Stimulated activated CD4-positive, alpha-beta T cell treated with anti-CD3 and anti-CD28 coated beads, TNF-alpha, amount 100 ng/mL, for 4 hours (primary cell): ENCODE measurements at regions not wholly inside any gene's neighbourhood (a gene's known extent, or its start where the extent isn't known, plus 50 kb on each side); places are given as distances from the start of the nearest gene placed in this dataset.
"Not testable (repeated sequence)": the region's sequence is repeated elsewhere in the genome, so short reads cannot be mapped to it uniquely, and the experiment has no call there.

Source experiments
- DNase-seq, 3 experiments: peaks; one replicate each; pipeline ENCODE4 v3.0.0-alpha.2; 2020; ENCODE audit warnings: low read depth in 3 of 3

DNA sequence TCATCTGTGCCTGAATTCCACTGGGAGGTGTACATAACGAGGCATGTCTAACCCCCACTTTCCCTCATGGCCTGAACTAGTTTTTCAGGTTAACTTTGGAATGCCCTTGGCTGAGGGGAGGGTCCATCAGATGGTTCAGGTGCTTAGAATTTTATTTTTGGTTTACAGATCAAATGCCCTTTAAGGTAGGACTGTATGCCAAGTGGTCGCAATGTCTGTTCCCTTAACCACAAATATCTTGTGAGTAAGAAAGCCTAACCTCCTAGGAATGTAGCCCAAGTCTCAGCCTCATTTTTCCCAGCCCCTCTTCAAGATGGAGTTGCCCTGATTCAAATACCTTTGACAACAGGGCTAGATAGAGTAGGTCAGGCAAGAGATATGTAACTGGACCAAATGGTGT, 78.4 kb downstream of the RNASET2 start:
- DNase-seq = no peak

DNA sequence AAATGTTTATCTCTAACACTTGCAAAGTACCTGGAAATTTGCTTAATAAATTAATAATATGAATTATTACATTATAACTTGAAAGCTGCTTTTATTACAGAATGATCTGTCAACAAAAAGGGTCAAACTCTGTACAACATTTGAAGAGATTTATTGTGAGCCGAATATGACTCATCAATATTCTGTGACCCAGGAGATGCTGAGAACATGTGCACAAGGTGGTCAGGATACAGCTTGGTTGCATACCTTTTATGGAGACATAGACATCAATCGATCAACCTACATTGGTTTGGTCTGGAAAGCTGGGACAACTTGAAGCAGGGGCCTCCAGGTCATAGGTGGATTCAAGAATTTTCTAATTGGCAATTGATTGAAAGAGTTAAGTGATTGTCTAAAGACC, 79.0 kb downstream of the RNASET2 start:
- DNase-seq = no peak

DNA sequence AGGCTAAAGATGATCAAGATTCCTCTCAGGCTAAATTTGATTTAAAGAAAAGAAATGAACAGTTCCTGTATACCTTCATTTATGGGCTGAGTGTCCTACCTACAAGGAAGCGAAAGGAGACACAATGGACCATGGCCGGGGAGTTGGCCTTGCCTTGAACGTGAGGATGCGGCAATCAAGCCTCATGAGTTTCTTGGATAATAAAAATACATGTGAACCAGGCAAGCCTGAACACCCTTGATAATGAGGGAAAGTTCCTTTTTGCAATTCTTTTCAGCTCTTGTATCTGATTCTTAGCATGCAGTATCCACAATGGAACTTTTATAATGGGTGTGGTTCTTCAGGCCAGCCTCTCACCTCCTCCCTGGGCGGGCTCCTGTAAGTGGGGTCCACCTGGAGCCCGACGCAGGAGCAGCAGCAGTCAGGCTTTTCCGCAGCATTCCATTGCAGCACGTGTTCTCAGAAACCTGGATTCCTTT, 83.8 kb downstream of the RNASET2 start:
- DNase-seq = no peak

DNA sequence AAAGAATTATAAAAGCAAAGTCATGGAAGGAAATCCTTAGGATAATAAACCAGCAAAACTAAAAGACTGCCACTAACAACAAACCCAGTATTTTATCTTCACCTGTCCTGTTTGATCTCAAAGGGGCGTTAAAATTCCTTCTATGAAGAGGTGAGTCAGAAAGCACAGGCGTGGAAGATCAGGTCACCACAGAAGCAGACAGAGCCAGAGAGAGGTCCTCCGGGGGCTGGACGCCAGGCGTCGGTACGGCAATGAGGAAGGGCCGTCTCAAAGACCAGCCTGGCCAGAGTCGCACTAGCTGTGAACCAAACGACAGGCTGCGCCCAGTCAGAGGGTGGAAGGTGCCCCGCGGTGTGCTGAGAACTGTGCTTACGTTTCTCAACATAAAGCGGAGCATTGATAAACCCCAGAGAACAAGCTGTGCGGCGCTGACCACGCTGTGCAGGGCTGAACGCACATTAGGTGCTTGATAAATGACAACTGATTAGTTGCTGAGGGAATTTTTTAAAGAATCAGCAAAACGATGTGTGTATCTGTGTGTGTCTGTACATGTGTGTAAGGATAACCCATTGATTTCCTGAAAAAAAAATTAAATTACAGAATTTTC, 85.6 kb downstream of the RNASET2 start:
- no peak for DNase-seq

DNA sequence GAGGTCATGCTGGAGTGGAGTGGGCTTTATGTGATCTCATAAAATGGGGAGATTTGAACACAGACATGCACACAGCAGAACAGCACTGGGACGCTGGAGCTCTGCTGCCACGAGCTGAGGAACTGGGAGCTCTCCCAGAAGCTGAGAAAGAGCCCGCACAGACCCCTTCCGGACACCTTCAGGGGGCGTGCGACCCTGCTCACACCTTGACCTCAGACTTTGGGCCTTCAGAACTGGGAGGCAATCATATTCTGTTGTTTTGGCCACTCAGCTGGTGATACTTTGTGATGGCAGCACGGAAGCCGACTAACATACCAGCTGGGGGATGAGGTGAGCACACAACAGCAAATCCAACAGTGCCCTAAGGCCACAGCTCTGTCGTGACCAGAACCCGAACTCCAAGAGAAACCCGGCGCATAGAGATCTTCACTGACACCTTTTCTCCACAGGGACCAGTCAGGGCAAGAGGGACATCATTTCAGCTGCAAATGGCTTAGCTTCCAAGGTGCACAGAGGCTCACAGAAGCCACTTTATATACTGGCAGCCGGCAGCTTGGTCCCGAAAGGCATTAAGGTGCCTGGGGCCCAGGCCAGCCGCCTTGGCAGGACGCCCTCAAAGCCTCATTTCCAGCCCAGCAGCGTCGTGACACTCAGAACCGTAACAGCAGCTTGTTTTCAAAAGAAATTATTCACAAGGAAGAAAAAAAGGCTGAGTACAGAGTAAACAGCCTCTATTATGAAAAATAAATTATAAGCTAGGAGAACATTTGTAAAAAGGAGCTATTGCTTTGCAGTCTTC, 89.3 kb downstream of the RNASET2 start:
- DNase-seq = no peak

DNA sequence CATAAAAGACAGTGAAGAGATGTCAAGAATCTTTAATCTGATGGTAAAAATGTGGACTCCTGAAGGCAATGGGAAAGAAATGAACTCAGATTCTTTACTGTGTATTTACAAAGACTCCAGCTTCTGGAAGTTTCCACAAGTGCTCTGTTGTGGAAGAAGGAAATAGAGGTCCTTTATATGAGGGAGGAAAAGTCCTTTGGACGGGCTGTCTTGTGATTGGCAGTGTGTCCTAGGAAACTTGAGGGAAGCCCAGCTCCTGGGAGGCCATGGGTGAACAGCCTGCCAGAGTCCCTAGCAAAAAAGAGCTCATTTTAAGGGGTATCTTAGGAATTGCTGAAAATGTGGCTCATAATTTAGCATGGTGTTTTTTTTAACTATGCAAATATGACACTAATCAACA, 92.0 kb downstream of the RNASET2 start:
- DNase-seq = no peak

DNA sequence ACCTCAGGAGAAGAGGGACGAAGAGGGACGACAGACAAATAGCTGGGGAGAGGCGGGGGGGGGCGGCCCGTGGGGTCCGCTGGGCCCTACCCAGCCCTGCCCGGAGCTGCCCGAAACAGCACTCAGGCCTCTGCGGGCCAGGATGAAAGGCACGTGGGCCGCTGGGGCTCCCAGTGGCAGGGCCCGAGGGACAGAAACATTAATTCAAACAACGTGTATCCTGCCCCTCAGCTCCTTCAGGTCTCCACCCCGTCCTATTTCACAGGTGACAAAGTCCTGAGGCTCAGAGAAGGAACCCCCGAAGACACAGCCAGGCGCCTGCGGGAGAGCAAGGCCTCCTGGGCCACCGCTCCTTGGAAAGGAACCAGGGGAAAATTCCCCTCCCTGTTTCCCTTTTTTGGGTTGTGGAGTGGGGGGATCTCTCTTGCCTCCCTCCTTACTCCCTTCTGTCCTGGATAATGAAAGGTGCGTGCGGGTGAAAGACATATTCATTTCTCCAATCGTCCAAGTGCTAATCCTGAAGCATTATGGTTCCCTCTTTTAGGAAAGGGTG, 93.3 kb downstream of the RNASET2 start:
- DNase-seq = no peak

DNA sequence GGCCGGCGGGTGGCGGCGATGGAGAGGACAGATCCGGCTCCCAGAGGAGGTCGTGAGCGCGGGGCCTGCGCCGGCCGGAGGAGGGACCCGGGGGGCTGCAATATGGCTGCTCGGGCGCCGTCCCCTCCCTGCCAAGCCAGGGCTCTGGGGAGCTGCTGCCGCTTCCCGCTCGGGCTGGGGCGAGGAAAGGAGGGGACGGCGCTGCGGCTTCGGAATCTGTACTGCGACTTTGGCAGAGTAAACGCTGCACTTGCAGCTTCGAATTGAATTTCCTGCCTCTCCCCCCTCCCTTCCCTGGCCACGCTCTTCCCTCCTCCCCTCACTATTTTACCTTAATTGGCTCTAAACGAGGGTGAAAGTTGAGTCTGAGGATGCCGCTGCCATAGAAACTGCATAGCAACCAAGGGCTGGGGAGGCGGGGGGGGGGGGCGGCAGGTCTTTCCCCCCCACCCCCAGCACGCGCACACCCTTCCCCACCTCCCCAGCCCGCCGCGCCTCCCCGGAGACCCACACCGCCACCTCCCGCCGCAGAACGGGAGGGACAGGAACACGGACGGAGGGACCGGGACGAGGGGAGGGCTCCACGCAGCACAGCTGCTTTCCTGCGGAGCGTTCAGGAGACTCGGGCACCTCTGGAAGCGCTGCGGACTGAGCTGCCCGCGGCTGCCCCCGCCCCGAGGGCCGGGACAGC, 93.9 kb downstream of the RNASET2 start:
- DNase-seq = peak; percentile 6 to 10 (median 9)

DNA sequence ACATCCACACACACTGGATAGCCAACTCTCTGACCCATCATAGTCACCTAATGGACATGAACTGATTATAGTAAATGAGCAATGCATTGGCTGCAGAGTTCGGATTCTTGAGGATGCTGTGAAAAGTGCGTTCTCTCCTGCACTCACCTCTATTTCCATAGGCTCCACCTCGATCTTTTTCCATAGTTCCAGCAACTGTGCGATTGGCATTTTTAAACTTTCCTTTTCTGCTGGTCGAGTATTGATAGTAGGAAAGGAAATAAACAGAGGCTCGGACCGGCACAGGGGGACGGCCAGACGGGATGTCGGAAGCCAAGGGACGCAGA, 94.4 kb downstream of the RNASET2 start:
- DNase-seq = no peak

DNA sequence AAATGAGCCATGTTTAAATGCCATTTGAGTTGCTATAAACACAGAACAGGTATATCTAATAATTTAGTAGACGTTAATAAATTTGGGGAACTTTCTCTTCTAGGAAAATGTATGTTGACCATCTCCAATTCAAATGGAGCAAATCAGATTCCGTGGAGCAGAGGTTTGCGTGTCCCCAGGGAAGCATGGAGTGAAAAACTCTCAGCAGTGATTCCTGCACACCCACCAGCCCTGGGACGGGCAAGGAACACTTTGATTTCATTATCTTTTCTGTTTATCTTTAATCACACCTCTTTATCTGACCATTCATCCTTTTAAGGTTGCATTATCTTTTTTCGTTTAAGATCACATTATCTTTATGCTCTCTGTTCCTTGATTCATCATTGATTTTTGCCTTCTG, 95.0 kb downstream of the RNASET2 start:
- DNase-seq = no peak

DNA sequence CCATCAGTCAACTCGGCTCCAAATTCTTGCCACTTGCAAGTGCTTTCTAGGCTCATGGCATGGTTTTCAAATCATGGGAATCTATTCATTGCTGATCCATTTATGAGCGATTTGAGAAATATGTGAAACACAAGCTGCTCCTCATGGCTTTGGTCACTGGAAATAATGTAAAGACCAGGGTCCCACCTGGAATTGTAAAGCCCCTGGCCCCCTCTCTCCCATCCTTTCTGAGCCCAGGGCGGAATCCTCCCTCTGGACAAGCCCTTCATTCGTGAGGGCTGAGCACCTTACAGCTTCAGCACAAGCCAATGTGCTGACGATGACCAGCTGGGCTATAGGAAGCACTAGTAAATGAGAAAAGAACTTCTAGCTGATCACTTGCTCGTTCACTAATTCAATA, 96.0 kb downstream of the RNASET2 start:
- no peak for DNase-seq

DNA sequence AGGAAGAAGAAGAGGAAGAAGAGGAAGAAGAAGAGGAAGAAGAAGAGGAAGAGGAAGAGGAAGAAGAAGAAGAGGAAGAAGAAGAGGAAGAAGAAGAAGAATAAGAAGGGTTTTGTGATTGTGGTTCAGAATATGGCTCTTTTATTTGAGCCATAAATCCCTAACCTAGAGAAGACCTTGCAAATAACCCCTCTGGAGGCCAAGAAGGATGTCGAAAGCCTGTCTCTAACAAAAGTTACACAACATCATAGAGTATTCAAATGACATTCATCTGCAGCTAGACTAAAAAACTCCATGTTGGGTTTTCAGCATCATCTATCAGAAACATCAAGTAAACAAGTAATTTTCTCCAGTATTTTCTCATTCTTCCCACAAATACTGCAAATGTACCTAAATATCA, 100.9 kb downstream of the RNASET2 start:
- DNase-seq = no peak

DNA sequence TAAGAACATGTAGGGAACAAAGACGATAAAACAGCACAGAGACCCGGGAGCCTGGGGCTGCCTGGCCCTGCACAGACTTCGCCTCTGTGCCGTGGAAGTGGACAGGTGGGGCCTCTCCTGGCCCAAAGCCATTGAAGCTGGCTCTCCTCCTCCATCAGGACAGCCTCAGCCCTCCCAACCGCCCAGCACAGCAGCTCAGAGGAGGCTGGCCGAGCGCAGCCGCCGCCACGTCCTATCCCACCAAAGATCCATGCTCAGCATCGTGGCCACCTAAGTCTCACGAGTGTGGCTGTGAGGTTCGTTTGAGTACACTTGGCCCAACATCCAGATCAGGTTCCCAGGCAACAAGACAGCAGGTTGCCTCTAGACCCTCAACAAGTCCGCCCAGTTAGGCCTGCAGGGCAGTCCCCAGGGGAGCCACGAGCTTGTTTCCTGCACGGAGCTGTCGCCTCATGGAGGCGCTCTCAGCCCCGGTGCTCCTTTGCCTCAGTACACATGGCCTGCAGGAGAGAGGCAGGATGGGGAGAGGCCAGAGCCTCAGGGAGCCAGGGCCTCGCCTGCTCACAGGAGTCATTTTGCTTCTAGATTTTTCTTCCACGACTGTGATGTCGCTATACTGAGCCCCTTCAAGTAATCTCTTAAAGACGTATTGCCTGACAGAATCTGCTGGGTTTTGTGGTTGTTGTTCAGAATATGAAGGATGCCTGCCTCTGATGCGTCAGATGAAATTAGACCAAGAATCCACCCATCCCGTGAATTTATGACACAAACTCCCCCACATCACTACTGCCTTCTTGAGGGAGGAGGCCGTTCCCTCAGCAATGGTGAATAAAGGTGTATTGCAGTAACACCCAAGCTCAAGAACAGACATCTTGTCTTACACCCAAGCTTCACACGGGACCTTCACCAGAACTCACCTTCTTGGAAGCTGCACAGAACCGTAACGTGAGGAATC, 102.7 kb downstream of the RNASET2 start:
- no peak for DNase-seq

DNA sequence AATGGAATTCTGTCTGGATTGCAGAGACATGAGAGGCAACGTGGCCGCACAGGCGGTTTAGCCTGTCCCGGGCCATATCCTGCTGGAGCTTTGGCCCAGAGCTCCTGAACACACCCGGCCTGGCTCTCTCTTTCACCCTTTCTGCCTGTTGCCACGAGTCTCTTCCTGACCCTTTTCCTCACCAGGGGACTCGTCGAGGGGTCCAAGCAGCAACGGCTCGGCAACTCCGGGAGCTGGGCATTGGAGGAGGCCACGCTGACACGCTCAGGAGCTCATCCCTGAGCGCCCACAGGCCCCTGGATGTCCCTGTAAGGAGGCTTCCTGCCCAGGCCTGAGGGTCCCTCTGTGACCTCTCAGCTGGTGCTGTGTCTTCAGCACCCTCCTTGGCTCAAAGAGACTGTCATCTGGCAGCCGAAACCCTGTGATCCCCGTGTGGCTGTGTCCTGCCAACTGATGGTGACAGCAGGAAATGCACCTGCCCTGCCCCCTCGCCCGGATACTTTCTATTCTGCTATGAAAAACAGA, 103.8 kb downstream of the RNASET2 start:
- no peak for DNase-seq

DNA sequence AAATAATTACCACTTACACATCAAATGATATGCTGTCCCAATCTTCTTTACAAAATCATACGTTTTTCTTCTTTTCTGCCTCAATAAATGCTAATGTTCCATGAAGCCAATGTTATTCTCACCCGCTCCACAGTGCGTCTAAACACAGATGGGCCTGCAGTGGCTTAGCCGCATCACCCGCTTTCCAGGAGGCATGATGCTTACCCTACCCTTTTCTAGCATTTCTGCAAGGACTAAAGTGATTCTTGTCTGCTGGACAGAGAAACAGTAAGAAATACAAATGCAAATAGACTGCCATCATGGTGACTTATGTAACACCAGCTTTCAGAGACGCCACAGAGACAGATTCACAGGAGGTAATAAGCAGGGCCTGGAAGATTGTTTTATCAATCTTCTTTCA, 104.4 kb downstream of the RNASET2 start:
- no peak for DNase-seq

DNA sequence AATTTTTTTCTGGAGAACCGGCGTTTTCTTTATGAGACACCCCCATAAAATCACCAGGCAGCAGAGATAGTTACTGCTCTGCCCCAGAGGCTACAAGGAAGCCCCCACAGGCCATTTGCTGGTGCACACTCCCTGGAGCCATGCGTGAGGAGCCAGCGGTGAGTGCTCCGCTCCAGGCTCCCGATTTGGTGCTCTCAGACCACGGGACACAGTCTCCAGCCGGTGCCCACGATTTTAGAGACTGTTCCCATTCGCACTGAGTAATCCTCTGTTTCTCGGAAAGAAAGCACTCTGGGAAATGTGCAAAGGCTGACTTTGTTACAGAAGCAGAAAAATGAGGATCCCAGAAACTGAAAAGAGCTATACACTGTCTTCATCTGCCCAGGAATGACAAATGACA, 104.9 kb downstream of the RNASET2 start:
- DNase-seq = no peak

DNA sequence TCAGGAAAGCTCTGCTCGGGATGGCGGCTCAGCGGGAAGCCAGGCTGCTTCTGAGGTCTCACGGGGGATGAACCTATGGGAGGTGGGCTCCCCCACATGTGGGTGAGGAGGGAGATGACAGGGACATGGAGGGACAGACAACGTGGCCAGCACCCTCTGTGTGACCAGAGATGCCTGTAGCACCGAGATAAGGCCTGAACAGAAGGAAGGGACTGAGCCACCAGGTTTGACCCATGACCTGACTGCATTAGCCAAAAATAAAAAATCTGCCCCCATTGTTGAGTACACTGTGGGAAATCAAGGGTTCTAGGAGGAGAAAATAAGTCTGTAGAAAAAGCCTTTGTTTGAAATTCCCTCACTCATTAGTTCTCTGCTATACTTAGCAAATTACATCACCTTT, 105.7 kb downstream of the RNASET2 start:
- no peak for DNase-seq

DNA sequence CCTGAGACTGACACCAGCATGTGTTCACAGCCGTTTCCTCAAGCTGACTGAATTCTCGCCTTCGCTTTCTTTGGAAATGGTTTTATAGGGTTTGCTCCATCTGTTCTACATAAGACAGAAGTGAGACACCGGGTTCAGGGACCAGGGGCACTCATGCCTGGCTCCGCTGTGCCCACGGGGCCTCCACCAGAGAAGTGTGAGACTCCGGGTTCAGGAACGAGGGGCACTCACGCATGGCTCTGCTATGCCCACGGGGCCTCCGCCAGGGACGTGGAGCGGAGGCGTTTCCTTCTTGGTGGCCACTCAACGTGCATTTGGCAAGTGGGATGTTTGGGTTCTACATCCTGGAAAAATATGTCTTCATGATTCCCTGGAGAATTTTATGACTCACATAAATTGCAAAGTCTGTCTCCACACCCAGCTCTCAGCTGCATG, 106.6 kb downstream of the RNASET2 start:
- no peak for DNase-seq

DNA sequence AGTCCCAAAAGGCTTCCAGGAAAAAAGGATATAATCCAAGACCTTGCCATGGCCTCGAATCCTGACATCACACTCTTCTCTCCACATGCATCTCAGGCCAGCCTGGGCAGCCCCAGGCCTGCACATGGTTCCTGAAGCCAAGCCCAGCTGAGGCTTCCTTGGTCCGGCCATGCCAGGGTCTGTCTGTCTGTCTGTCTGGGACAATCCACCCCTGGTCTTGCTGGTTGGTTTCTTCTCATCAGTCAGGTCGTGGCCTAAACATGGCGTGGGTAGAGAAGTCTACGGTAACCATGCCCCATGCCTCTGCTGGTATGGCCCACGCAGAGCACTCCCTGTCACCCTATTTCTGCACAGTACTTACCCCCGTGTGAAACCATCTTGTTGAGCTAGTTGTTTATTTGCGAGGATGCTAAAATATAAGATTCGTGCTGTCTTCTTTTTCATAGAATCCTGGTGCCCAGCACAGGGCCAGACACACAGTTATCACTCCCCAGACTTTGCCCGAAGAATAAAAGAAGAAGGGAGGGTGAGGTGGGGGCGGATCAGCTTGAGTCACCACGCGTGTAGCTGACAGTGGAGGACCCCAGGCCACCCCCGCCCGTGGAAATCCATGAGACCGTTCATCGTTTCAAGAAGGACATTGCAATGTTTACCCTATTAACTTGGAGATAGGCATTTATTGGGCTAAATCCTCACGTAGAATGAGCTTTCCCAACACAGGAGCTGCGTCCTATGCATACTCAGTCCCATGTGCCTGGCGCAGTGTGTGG, 107.2 kb downstream of the RNASET2 start:
- DNase-seq = no peak

DNA sequence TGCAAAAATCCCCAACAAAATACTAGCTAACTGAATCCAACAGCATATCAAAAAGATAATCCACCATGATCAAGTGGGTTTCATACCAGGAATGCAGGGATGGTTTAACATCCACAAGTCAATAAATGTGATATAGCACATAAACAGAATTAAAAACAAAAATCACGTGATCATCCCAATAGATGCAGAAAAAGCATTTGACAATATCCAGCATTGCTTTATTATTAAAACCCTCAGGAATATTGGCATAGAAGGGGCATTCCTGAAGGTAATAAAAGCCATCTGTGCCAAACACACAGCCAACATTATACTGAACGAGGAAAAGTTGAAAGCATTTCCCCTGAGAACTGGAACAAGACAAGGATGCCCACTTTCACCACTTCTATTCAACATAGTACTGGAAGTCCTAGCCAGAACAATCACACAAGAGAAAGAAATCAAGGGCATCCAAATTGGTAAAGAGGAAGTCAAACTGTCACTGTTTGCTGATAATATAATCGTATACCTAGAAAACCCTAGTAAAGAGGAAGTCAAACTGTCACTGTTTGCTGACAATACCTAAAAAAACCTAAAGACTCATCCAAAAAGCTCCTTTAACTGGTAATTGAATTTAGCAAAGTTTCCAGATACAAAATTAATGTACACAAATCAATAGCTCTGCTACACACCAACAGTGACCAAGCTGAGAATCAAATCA, 109.8 kb downstream of the RNASET2 start:
- not testable (repeated sequence) for DNase-seq
